ENCODE measurements at regions not wholly inside any gene's neighbourhood (a gene's known extent, or its start where the extent isn't known, plus 50 kb on each side); places are given as distances from the start of the nearest gene placed in this dataset.
"Not testable (repeated sequence)": the region's sequence is repeated elsewhere in the genome, so short reads cannot be mapped to it uniquely, and the experiment has no call there.

- H3K4me1 ChIP-seq, result peaks cover 0 to 12% of the 10 kb centered on the region in 2 donors
- DNase-seq (ENCODE audit: low spot score), result no peak
- no peaks in the 10 kb centered on the region for H3K27me3 ChIP-seq
- TF ChIP-seq, protein P1, sequence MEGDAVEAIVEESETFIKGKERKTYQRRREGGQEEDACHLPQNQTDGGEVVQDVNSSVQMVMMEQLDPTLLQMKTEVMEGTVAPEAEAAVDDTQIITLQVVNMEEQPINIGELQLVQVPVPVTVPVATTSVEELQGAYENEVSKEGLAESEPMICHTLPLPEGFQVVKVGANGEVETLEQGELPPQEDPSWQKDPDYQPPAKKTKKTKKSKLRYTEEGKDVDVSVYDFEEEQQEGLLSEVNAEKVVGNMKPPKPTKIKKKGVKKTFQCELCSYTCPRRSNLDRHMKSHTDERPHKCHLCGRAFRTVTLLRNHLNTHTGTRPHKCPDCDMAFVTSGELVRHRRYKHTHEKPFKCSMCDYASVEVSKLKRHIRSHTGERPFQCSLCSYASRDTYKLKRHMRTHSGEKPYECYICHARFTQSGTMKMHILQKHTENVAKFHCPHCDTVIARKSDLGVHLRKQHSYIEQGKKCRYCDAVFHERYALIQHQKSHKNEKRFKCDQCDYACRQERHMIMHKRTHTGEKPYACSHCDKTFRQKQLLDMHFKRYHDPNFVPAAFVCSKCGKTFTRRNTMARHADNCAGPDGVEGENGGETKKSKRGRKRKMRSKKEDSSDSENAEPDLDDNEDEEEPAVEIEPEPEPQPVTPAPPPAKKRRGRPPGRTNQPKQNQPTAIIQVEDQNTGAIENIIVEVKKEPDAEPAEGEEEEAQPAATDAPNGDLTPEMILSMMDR (IDR thresholded peaks at IDR 0.05), result no peak
- no peak overlapping the region for H3K4me3 ChIP-seq
- H3K9me3 ChIP-seq, result no peaks in the 10 kb centered on the region
- no peak overlapping the region for H3K27ac ChIP-seq
- H3K36me3 ChIP-seq, result no peaks in the 10 kb centered on the region
Measured at GRCh38 chr2:63740943-63741342, 100.8 kb upstream of the UGP2 start.

- TF ChIP-seq, protein P1 (IDR thresholded peaks at IDR 0.05), result no peak
- Histone ChIP-seq H3K4me3 (no peak overlapping the region), H3K9me3 (peaks cover 0 to 7% of the 10 kb centered on the region in 2 donors), H3K36me3 (no peaks in the 10 kb centered on the region), H3K27ac (no peak overlapping the region), H3K27me3 (no peaks in the 10 kb centered on the region), H3K4me1 (peaks cover 0 to 6% of the 10 kb centered on the region in 2 donors)
- DNase-seq (ENCODE audit: low spot score), result no peak
Measured at GRCh38 chr2:63741884-63742579, 99.7 kb upstream of the UGP2 start.

DNA sequence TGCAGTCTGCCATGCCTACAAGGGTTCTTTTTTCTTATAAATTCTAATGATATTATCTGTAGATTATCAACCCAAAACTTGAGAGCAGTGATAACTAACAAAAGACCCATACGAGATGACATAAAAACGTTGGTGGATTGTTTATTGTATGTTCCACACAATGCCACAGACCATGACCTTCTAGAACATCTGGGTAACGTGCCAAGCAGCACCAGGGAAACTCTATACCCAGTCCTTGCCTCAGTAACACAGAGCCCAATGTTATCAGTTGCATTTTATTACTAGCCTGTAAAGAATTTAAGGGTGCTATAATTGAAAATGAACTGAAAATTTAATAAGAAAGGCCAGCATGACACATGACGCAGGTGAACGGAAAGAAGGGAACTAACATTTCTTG lies 99.1 kb upstream of the UGP2 start:
- Histone ChIP-seq H3K27ac (no peak overlapping the region), H3K4me1 (peaks cover 0 to under 1% of the 10 kb centered on the region in 2 donors), H3K27me3 (no peaks in the 10 kb centered on the region), H3K4me3 (no peak overlapping the region), H3K9me3 (peaks cover 0 to 12% of the 10 kb centered on the region in 2 donors), H3K36me3 (no peaks in the 10 kb centered on the region)
- TF ChIP-seq, protein P1 (IDR thresholded peaks at IDR 0.05), result no peak
- DNase-seq (ENCODE audit: low spot score), result no peak

DNA sequence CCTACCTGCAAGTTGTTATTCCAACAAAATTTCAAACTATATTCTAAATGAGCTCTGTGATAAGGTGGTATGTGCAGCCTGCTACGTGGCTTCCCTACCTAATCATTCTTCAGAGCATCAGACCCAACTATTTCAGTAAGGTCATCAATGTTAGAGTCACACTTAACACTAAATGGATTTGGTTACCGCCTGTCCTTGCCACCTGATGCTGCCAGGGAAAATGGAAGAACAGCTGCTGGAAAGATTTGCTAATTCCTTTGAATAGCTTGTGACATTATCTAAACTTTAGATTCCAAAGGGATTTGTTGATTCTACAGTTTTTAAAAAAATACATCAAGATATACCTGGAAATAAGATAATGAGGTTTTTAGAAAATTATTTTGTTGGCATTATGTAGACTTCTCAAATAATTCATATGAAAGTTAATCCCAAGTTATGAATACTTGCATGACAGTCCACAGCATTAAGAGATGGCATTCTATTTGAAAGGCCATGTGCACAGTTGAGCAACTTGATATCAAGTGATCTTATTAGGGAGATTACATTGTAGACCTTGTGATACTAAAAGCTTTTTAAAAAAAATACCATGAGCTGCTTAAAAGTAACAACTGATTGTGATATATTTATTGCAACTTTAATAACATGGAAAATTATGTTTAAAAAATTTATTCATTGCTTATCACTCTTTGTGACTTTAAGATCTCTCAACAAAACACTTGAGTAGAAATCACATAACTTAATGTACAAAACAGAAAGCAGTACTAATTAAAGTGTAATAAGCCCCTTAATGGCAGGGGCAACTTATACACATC lies 98.3 kb upstream of the UGP2 start:
- DNase-seq (ENCODE audit: low spot score), result no peak
- no peaks in the 10 kb centered on the region for H3K27me3 ChIP-seq
- H3K9me3 ChIP-seq, result peaks cover 0 to 13% of the 10 kb centered on the region in 2 donors
- no peaks in the 10 kb centered on the region for H3K36me3 ChIP-seq
- H3K27ac ChIP-seq, result no peak overlapping the region
- no peaks in the 10 kb centered on the region for H3K4me1 ChIP-seq
- TF ChIP-seq, protein P1 (IDR thresholded peaks at IDR 0.05), result no peak
- H3K4me3 ChIP-seq, result no peak overlapping the region

DNA sequence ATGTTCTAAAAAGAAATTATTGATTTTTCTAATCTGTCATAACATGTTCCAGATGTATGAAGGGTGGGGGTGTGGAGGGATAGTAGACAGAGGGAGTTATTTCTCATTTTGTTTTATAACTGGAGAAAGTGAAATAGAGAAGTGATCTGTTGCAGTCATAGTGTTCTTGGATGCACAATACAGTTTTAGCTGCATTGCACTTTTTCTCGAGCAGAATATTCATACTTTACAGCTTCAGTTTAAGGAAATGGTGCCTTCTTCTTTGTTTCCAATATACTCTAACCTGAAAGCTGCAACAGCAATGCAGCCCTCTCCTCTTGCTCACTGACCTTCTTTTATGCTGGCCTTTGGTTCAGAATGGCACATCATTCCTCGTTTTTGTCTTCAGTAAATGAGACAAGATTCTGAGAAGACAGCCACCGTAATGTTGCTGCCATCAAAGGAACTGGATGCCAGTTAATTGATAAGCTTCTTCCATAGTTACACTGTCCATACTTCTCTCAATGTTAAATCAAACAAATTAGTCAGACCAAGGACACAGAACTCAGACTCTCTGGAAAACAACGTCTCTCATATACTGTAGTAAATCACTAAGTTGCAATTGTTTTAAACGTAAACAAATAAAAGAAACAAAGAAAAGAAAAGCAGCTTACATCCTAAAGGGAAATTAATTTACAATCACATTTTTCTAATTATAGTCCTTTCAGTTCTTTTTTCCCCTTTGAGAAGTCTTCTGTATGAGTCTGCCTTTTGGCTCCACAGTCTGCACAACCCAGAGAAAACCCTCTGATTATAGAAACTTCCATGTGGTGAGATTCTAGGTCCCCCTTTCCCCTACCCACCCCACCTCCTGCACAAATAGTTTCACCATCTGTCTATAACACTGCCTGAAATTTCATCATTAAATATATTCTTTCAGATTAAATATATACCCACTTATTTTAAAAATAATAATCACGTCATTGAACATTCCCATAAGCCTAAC lies 97.4 kb upstream of the UGP2 start:
- no peaks in the 10 kb centered on the region for H3K27me3 ChIP-seq
- H3K27ac ChIP-seq, result no peak overlapping the region
- no peak for DNase-seq (ENCODE audit: low spot score)
- H3K4me1 ChIP-seq, result no peaks in the 10 kb centered on the region
- peaks cover 0 to 13% of the 10 kb centered on the region in 2 donors for H3K9me3 ChIP-seq
- H3K36me3 ChIP-seq, result no peaks in the 10 kb centered on the region
- TF ChIP-seq, protein P1 (IDR thresholded peaks at IDR 0.05), result no peak
- H3K4me3 ChIP-seq, result no peak overlapping the region

DNA sequence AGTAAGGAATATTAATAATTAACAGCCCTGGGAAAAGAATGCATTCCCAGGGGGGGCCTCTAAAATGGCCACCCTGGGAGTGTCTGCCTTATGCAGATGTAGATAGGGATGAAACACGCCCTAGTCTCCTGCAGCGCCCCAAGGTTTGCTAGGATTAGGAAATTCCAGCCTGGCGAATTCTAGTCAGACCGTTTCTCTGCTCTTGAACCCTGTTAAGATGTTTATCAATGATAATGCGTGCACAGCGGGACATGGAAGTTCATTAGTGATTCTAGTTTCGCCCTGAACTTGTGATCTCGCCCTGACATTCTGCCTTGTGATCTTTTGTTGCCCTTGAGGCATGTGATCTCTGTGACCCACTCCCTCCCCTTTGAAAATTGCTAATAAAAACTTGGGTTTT lies 95.1 kb upstream of the UGP2 start:
- DNase-seq (ENCODE audit: low spot score); H3K27me3 ChIP-seq; H3K27ac ChIP-seq; H3K4me1 ChIP-seq; H3K4me3 ChIP-seq; H3K36me3 ChIP-seq: not testable (repeated sequence)
- peaks cover 0 to 13% of the 10 kb centered on the region in 2 donors for H3K9me3 ChIP-seq
